ENCODE measurements at regions not wholly inside any gene's neighbourhood (a gene's known extent, or its start where the extent isn't known, plus 50 kb on each side); places are given as distances from the start of the nearest gene placed in this dataset.

GRCh38 chr9:84575705-84576104 lies 93.8 kb upstream of the NTRK2 start:
- Mint-ChIP-seq H3K4me1 (ENCODE audit: low read depth) (no peaks in the 10 kb centered on the region), H3K27ac (no peak overlapping the region), H3K4me3 (no peak overlapping the region), H3K9me3 (no peaks in the 10 kb centered on the region), H3K36me3 (ENCODE audit: low read depth) (no peaks in the 10 kb centered on the region), H3K27me3 (peaks cover 28% of the 10 kb centered on the region)
- Histone ChIP-seq H3K9me3 (ENCODE audit: control insufficient read depth in 1 of 2, insufficient read depth in 1 of 2, low read length in 2 of 2) (peaks cover 0 to 4% of the 10 kb centered on the region in 2 experiments), H3K36me3 (ENCODE audit: insufficient read depth, low read length) (no peaks in the 10 kb centered on the region), H3K4me1 (ENCODE audit: insufficient read depth, low read length) (no peaks in the 10 kb centered on the region), H3K4me3 (ENCODE audit: low read length) (no peak overlapping the region), H3K27me3 (ENCODE audit: control insufficient read depth in 1 of 2, insufficient read depth in 2 of 2, low read length in 2 of 2) (no peaks in the 10 kb centered on the region), H3K27ac (ENCODE audit: low read depth in 1 of 2, low read length in 2 of 2) (no peak overlapping the region)
- TF ChIP-seq CTCF (IDR thresholded peaks at IDR 0.05): no peak
- intact Hi-C loops (cut with DNase I, micrococcal nuclease): no loop called here
- no peak for ATAC-seq (ENCODE audit: poor library complexity)
- CTCF ChIA-PET: no interaction called here
- POLR2A ChIA-PET: no interaction called here
- no peak for DNase-seq

DNA sequence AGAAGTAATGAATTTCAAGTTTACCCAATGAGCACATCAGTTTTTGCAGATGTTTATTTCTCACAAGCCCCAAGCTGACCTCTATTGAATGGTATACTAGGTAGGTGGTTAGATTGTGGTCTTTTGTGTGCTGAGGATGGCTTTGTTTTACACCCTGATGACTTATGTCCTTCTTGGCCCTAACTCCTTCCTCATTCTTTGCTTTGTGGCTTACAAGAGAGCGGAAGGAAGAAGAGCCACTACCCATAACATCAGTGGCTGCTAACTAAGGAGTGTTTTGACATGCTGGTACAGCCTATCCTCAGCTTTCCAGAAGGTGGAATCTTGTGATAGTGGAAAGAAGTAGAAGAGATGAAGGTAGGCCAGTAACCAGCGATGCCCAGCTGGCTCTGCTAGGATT lies 85.7 kb upstream of the NTRK2 start:
- Histone ChIP-seq H3K36me3 (ENCODE audit: insufficient read depth, low read length) (no peaks in the 10 kb centered on the region), H3K9me3 (ENCODE audit: control insufficient read depth in 1 of 2, insufficient read depth in 1 of 2, low read length in 2 of 2) (no peaks in the 10 kb centered on the region), H3K4me3 (ENCODE audit: low read length) (no peak overlapping the region), H3K27ac (ENCODE audit: low read depth in 1 of 2, low read length in 2 of 2) (no peak overlapping the region), H3K27me3 (ENCODE audit: control insufficient read depth in 1 of 2, insufficient read depth in 2 of 2, low read length in 2 of 2) (no peaks in the 10 kb centered on the region), H3K4me1 (ENCODE audit: insufficient read depth, low read length) (no peaks in the 10 kb centered on the region)
- no peak for DNase-seq
- Mint-ChIP-seq H3K9me3 (peaks cover 3% of the 10 kb centered on the region), H3K27ac (no peak overlapping the region), H3K27me3 (no peaks in the 10 kb centered on the region), H3K4me1 (ENCODE audit: low read depth) (no peaks in the 10 kb centered on the region), H3K4me3 (no peak overlapping the region), H3K36me3 (ENCODE audit: low read depth) (no peaks in the 10 kb centered on the region)
- ATAC-seq (ENCODE audit: poor library complexity): no peak
- CTCF ChIA-PET: no interaction called here
- intact Hi-C loops (cut with DNase I, micrococcal nuclease): no loop called here
- POLR2A ChIA-PET: no interaction called here
- no peak for TF ChIP-seq CTCF (IDR thresholded peaks at IDR 0.05)

DNA sequence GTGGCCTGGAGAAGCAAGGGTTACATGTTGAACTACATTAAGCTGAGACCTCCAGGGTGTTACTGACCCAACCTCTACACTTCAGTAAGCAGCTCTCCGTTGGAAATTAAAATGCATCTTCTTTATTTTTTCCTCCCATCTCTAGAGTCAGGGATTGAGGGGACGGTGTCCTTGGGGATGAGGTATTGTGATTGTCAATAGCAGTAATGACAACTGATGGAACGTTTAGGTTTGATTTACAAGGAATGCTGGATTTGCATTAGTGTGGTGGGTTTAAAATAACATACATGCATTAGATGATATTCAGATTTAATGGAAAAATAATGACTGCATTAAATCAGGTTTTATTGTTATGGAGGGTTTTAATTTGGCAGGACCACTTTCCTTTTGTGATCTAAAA lies 82.9 kb upstream of the NTRK2 start:
- Mint-ChIP-seq H3K9me3 (peaks cover 3% of the 10 kb centered on the region), H3K27me3 (no peaks in the 10 kb centered on the region), H3K4me1 (ENCODE audit: low read depth) (no peaks in the 10 kb centered on the region), H3K36me3 (ENCODE audit: low read depth) (no peaks in the 10 kb centered on the region), H3K4me3 (no peak overlapping the region), H3K27ac (no peak overlapping the region)
- no peak for DNase-seq
- Histone ChIP-seq H3K36me3 (ENCODE audit: insufficient read depth, low read length) (no peaks in the 10 kb centered on the region), H3K4me3 (ENCODE audit: low read length) (no peak overlapping the region), H3K9me3 (ENCODE audit: control insufficient read depth in 1 of 2, insufficient read depth in 1 of 2, low read length in 2 of 2) (peaks cover 0 to 3% of the 10 kb centered on the region in 2 experiments), H3K4me1 (ENCODE audit: insufficient read depth, low read length) (no peaks in the 10 kb centered on the region), H3K27ac (ENCODE audit: low read depth in 1 of 2, low read length in 2 of 2) (no peak overlapping the region), H3K27me3 (ENCODE audit: control insufficient read depth in 1 of 2, insufficient read depth in 2 of 2, low read length in 2 of 2) (no peaks in the 10 kb centered on the region)
- no peak for TF ChIP-seq CTCF (IDR thresholded peaks at IDR 0.05)
- ATAC-seq (ENCODE audit: poor library complexity): no peak
- intact Hi-C loops (cut with DNase I, micrococcal nuclease): no loop called here
- ChIA-PET POLR2A (no interaction called here), CTCF (no interaction called here)

Data from CD4-positive, alpha-beta T cell (primary cell).